Uterus (tissue), 2 donors: ENCODE measurements at regions not wholly inside any gene's neighbourhood (a gene's known extent, or its start where the extent isn't known, plus 50 kb on each side); places are given as distances from the start of the nearest gene placed in this dataset.
"Not testable (repeated sequence)": the region's sequence is repeated elsewhere in the genome, so short reads cannot be mapped to it uniquely, and the experiment has no call there.

Experiments used
- CTCF ChIP-seq, 4 experiments: fragments of 200-600 bp in 2 of 4; fragments of 450-650 bp in 2 of 4; sonication (generic) in 2 of 4; IDR thresholded peaks; one replicate each; pipeline ENCODE4 v1.5.1; 2016 to 2019; ENCODE audit warnings: antibody characterized with exemption in 4 of 4, mild to moderate bottlenecking in 2 of 4, moderate library complexity in 1 of 4
- POLR2A ChIP-seq, 2 donors: fragments of 450-650 bp; IDR thresholded peaks; one replicate each; pipeline ENCODE4 v1.6.1; 2016; ENCODE audit warnings: antibody characterized with exemption in 2 of 2, mild to moderate bottlenecking in 1 of 2, moderate library complexity in 1 of 2

- not testable (repeated sequence) for TF ChIP-seq CTCF, POLR2A (IDR thresholded peaks at IDR 0.05)
Measured at GRCh38 chr18:14378376-14378775, 165.0 kb downstream of the POTEC start.
